ENCODE measurements at regions not wholly inside any gene's neighbourhood (a gene's known extent, or its start where the extent isn't known, plus 50 kb on each side); places are given as distances from the start of the nearest gene placed in this dataset.

GRCh38 chr5:144882739-144883283, 712.1 kb downstream of the KCTD16 start:
- H3K4me3 ChIP-seq (ENCODE audit: low read depth, low read length): no peak overlapping the region

GRCh38 chr5:144880513-144880912, 709.8 kb downstream of the KCTD16 start:
- no peak overlapping the region for H3K4me3 ChIP-seq (ENCODE audit: low read depth, low read length)

- H3K4me3 ChIP-seq (ENCODE audit: low read depth, low read length): no peak overlapping the region
Measured at GRCh38 chr5:144876990-144877389, 706.3 kb downstream of the KCTD16 start.

GRCh38 chr5:144873076-144873475, 702.4 kb downstream of the KCTD16 start:
- H3K4me3 ChIP-seq (ENCODE audit: low read depth, low read length): no peak overlapping the region

GRCh38 chr5:144864118-144864517, 693.4 kb downstream of the KCTD16 start:
- no peak overlapping the region for H3K4me3 ChIP-seq (ENCODE audit: low read depth, low read length)

- no peak overlapping the region for H3K4me3 ChIP-seq (ENCODE audit: low read depth, low read length)
Measured at GRCh38 chr5:144857454-144857853, 686.8 kb downstream of the KCTD16 start.

GRCh38 chr5:144844086-144844485, 673.4 kb downstream of the KCTD16 start:
- no peak overlapping the region for H3K4me3 ChIP-seq (ENCODE audit: low read depth, low read length)

- H3K4me3 ChIP-seq (ENCODE audit: low read depth, low read length): no peak overlapping the region
Measured at GRCh38 chr5:144832416-144832815, 661.7 kb downstream of the KCTD16 start.

GRCh38 chr5:144831650-144832049, 661.0 kb downstream of the KCTD16 start:
- no peak overlapping the region for H3K4me3 ChIP-seq (ENCODE audit: low read depth, low read length)

GRCh38 chr5:144822503-144822902, 651.8 kb downstream of the KCTD16 start:
- H3K4me3 ChIP-seq (ENCODE audit: low read depth, low read length): no peak overlapping the region

GRCh38 chr5:144820278-144820677, 649.6 kb downstream of the KCTD16 start:
- no peak overlapping the region for H3K4me3 ChIP-seq (ENCODE audit: low read depth, low read length)

- H3K4me3 ChIP-seq (ENCODE audit: low read depth, low read length): no peak overlapping the region
Measured at GRCh38 chr5:144815131-144815530, 644.5 kb downstream of the KCTD16 start.

- H3K4me3 ChIP-seq (ENCODE audit: low read depth, low read length): no peak overlapping the region
Measured at GRCh38 chr5:144812763-144813162, 642.1 kb downstream of the KCTD16 start.

GRCh38 chr5:144800169-144800568, 629.5 kb downstream of the KCTD16 start:
- no peak overlapping the region for H3K4me3 ChIP-seq (ENCODE audit: low read depth, low read length)

GRCh38 chr5:144798595-144798994, 627.9 kb downstream of the KCTD16 start:
- no peak overlapping the region for H3K4me3 ChIP-seq (ENCODE audit: low read depth, low read length)

GRCh38 chr5:144794922-144795321, 624.2 kb downstream of the KCTD16 start:
- no peak overlapping the region for H3K4me3 ChIP-seq (ENCODE audit: low read depth, low read length)

- H3K4me3 ChIP-seq (ENCODE audit: low read depth, low read length): no peak overlapping the region
Measured at GRCh38 chr5:144788556-144788955, 617.9 kb downstream of the KCTD16 start.

- no peak overlapping the region for H3K4me3 ChIP-seq (ENCODE audit: low read depth, low read length)
Measured at GRCh38 chr5:144788046-144788445, 617.4 kb downstream of the KCTD16 start.

- no peak overlapping the region for H3K4me3 ChIP-seq (ENCODE audit: low read depth, low read length)
Measured at GRCh38 chr5:144779368-144779767, 608.7 kb downstream of the KCTD16 start.

- no peak overlapping the region for H3K4me3 ChIP-seq (ENCODE audit: low read depth, low read length)
Measured at GRCh38 chr5:144778561-144778960, 607.9 kb downstream of the KCTD16 start.

- no peak overlapping the region for H3K4me3 ChIP-seq (ENCODE audit: low read depth, low read length)
Measured at GRCh38 chr5:144774197-144774596, 603.5 kb downstream of the KCTD16 start.

GRCh38 chr5:144773628-144774027, 603.0 kb downstream of the KCTD16 start:
- H3K4me3 ChIP-seq (ENCODE audit: low read depth, low read length): no peak overlapping the region

- H3K4me3 ChIP-seq (ENCODE audit: low read depth, low read length): no peak overlapping the region
Measured at GRCh38 chr5:144771802-144772201, 601.1 kb downstream of the KCTD16 start.

Measured in iPS-11a (cell line).